ENCODE measurements at regions not wholly inside any gene's neighbourhood (a gene's known extent, or its start where the extent isn't known, plus 50 kb on each side); places are given as distances from the start of the nearest gene placed in this dataset.

- no peaks in the 10 kb centered on the region for H3K9me3 ChIP-seq (replicated peaks; ENCODE audit: control insufficient read depth, insufficient read depth, low read length)
- no peaks in the 10 kb centered on the region for H3K36me3 ChIP-seq (ENCODE audit: control insufficient read depth in 2 of 2, extremely low read depth in 1 of 2, insufficient read depth in 2 of 2, low read length in 2 of 2)
- peaks cover 0 to 3% of the 10 kb centered on the region in 2 experiments for H3K27me3 ChIP-seq (ENCODE audit: control insufficient read depth in 2 of 2, insufficient read depth in 2 of 2, low read length in 2 of 2)
- intact Hi-C loops (cut with micrococcal nuclease): no loop called here
- H3K4me3 ChIP-seq (replicated peaks in 1 of 3; ENCODE audit: insufficient read depth in 1 of 3, low read depth in 1 of 3, low read length in 3 of 3): no peak overlapping the region
- H3K9me1 ChIP-seq (replicated peaks; ENCODE audit: control insufficient read depth, extremely low read depth, insufficient read depth, low read length): no peaks in the 10 kb centered on the region
- no peak overlapping the region for H2AFZ ChIP-seq (ENCODE audit: low read depth, low read length)
- H3K9ac ChIP-seq (replicated peaks; ENCODE audit: extremely low read depth, insufficient read depth, low read length): no peak overlapping the region
- dilution Hi-C loops (cut with MboI; ENCODE audit: extremely low pct_ligation_motif_present, low sequenced_read_pairs): no loop called here
- H4K20me1 ChIP-seq (replicated peaks; ENCODE audit: control insufficient read depth, extremely low read depth, insufficient read depth, low read length): no peaks in the 10 kb centered on the region
- ChIA-PET POLR2A (no interaction called here), CTCF (no interaction called here)
- no peaks in the 10 kb centered on the region for H3K79me2 ChIP-seq (ENCODE audit: control insufficient read depth, insufficient read depth, low read length)
- no TSS peak for BruUV-seq (replicated peaks)
- DNase-seq (ENCODE audit: low read depth, low spot score) (no peak), FAIRE-seq (no peak)
- H3K4me2 ChIP-seq (ENCODE audit: insufficient read depth, low read length): no peak overlapping the region
- TF ChIP-seq GATA2 (IDR thresholded peaks at IDR 0.05; ENCODE audit: insufficient read depth, insufficient read length, low read depth, low read length): no peak
- TF ChIP-seq, protein P1, sequence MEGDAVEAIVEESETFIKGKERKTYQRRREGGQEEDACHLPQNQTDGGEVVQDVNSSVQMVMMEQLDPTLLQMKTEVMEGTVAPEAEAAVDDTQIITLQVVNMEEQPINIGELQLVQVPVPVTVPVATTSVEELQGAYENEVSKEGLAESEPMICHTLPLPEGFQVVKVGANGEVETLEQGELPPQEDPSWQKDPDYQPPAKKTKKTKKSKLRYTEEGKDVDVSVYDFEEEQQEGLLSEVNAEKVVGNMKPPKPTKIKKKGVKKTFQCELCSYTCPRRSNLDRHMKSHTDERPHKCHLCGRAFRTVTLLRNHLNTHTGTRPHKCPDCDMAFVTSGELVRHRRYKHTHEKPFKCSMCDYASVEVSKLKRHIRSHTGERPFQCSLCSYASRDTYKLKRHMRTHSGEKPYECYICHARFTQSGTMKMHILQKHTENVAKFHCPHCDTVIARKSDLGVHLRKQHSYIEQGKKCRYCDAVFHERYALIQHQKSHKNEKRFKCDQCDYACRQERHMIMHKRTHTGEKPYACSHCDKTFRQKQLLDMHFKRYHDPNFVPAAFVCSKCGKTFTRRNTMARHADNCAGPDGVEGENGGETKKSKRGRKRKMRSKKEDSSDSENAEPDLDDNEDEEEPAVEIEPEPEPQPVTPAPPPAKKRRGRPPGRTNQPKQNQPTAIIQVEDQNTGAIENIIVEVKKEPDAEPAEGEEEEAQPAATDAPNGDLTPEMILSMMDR (IDR thresholded peaks at IDR 0.05; ENCODE audit: extremely low read depth in 1 of 2, insufficient read depth in 1 of 2, low read depth in 1 of 2, low read length in 2 of 2): no peak
- TF ChIP-seq MAX (IDR thresholded peaks at IDR 0.05; ENCODE audit: insufficient read depth, insufficient read length): no peak
- no peak for TF ChIP-seq JUN (IDR thresholded peaks at IDR 0.05; ENCODE audit: borderline replicate concordance, insufficient read depth, insufficient read length, low read depth)
- no peak for TF ChIP-seq EZH2 (IDR thresholded peaks at IDR 0.05; ENCODE audit: borderline replicate concordance, low read depth, low read length, severe bottlenecking)
- no peak for TF ChIP-seq MYC (IDR thresholded peaks at IDR 0.05; ENCODE audit: low read depth, low read length)
- no peak for TF ChIP-seq POLR2A (IDR thresholded peaks at IDR 0.05; ENCODE audit: low read depth, low read length)
- no peak for TF ChIP-seq POLR2AphosphoS5 (IDR thresholded peaks at IDR 0.05; ENCODE audit: insufficient read depth, low read depth, low read length)
- no peak for TF ChIP-seq FOS (IDR thresholded peaks at IDR 0.05; ENCODE audit: borderline replicate concordance, insufficient read depth, low read length)
- H3K27ac ChIP-seq (ENCODE audit: insufficient read depth, low read depth, low read length): no peak overlapping the region
- no peaks in the 10 kb centered on the region for H3K4me1 ChIP-seq (ENCODE audit: control insufficient read depth, extremely low read depth, insufficient read depth, low read length)
Measured at GRCh38 chr7:131800008-131800407, 243.6 kb upstream of the PODXL start.
